IPS DF 6.9 (cell line): ENCODE measurements at regions not wholly inside any gene's neighbourhood (a gene's known extent, or its start where the extent isn't known, plus 50 kb on each side); places are given as distances from the start of the nearest gene placed in this dataset.

Experiments
- DNase-seq: peaks from one replicate; pipeline ENCODE4 v3.0.0-alpha.2; 2013; ENCODE audit warnings: low read depth, low spot score
- H3K27ac ChIP-seq: one replicate; pipeline ENCODE4 v1.5.1; 2013; ENCODE audit warnings: low read length, control low read depth
- H3K27me3 ChIP-seq: 2 replicates; pipeline ENCODE4 v1.6.1; 2013; ENCODE audit warnings: mild to moderate bottlenecking, low read length; ENCODE audit not compliant: control insufficient read depth, insufficient read depth
- H3K36me3 ChIP-seq: 2 replicates; pipeline ENCODE4 v1.6.1; 2013; ENCODE audit warnings: low read length; ENCODE audit not compliant: control insufficient read depth, insufficient read depth
- H3K4me1 ChIP-seq: 2 replicates; pipeline ENCODE4 v1.6.1; 2013; ENCODE audit warnings: low read length; ENCODE audit not compliant: control insufficient read depth, insufficient read depth
- H3K4me3 ChIP-seq: 2 replicates; pipeline ENCODE4 v1.5.1; 2013; ENCODE audit warnings: mild to moderate bottlenecking, low read length
- H3K9me3 ChIP-seq: 2 replicates; pipeline ENCODE4 v1.6.1; 2013; ENCODE audit warnings: low read length, inconsistent platforms; ENCODE audit not compliant: control insufficient read depth, insufficient read depth
- WGBS: extraction: QIAGEN DNeasy Blood & Tissue Kit; methylation state at CpG from one replicate; pipeline ENCODE4 v1.1.7; 2013; ENCODE audit warnings: mixed read lengths, missing lambda C conversion rate; ENCODE audit not compliant: insufficient read length, insufficient coverage; 5-methylcytosine and 5-hydroxymethylcytosine counted together

DNA sequence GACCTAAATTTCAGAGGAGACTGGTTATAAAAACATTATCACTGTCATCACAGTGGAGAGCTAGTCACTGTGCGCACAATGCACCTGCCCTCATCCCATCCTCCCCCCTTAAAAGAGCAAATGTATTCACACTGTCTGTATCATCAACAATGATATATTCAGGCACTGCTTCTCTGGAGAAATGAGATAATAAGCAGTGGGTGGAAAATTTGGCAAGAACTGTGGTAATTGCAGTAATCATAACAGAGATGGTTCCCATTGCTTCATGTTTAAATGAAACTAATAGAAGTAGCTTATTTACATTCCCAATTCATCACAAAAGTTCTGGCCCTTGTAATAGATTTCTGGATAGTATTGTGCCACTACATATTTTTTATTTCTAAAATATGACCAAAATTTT is 867.4 kb upstream of the ADGRL2 start:
- Histone ChIP-seq H3K27me3 (no peaks in the 10 kb centered on the region), H3K27ac (no peak overlapping the region), H3K36me3 (no peaks in the 10 kb centered on the region), H3K9me3 (no peaks in the 10 kb centered on the region), H3K4me1 (no peaks in the 10 kb centered on the region), H3K4me3 (no peak overlapping the region)
- WGBS: no CpG with 5 or more reads among the region's 1 CpG
- no peak for DNase-seq

- DNase-seq: no peak
- no peak overlapping the region for H3K4me3 ChIP-seq
- H3K4me1 ChIP-seq: no peaks in the 10 kb centered on the region
- no peak overlapping the region for H3K27ac ChIP-seq
- H3K36me3 ChIP-seq: no peaks in the 10 kb centered on the region
- H3K27me3 ChIP-seq: no peaks in the 10 kb centered on the region
- H3K9me3 ChIP-seq: no peaks in the 10 kb centered on the region
Measured at GRCh38 chr1:80931178-80931577, 869.6 kb upstream of the ADGRL2 start.

GRCh38 chr1:80929868-80930508 is 870.7 kb upstream of the ADGRL2 start:
- no peaks in the 10 kb centered on the region for H3K27me3 ChIP-seq
- DNase-seq: no peak
- no peaks in the 10 kb centered on the region for H3K9me3 ChIP-seq
- no peaks in the 10 kb centered on the region for H3K36me3 ChIP-seq
- H3K4me1 ChIP-seq: no peaks in the 10 kb centered on the region
- WGBS: no CpG with 5 or more reads among the region's 3 CpGs
- H3K4me3 ChIP-seq: no peak overlapping the region
- H3K27ac ChIP-seq: no peak overlapping the region

GRCh38 chr1:80926531-80926930 is 874.2 kb upstream of the ADGRL2 start:
- Histone ChIP-seq H3K27ac (no peak overlapping the region), H3K4me3 (no peak overlapping the region), H3K36me3 (no peaks in the 10 kb centered on the region), H3K4me1 (no peaks in the 10 kb centered on the region), H3K9me3 (no peaks in the 10 kb centered on the region), H3K27me3 (no peaks in the 10 kb centered on the region)
- no peak for DNase-seq
- no CpG with 5 or more reads among the region's 4 CpGs for WGBS

DNA sequence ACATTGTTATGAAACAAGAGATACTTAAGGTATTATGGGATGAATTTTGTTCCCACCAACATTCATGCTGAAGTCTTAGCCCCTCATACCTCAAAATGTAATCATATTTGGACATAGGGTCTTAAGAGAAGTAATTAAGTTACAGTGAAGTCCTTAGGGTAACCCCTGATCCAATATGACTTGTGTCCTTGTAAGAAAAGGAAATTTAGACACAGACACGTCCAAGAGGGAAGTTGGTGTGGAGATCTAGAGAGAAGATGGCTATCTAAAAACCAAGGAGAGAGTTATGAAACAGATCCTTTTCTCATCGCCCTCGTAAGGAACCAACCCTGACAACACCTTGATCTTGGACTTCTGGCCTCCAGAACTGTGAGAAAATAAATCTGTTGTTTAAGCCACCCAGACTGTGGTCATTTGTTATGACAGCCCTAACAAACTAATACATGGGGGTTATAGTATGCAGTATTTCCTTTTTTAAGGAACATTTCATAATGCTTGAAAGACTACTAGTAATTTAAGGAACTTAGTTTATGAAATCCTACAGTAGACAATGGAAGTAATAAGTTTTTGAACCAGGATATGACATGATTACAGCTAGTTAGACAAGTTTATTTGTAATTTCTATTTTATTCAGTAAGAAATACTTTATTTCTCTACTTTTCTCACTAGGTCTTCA is 875.5 kb upstream of the ADGRL2 start:
- WGBS: no CpG with 5 or more reads among the region's 3 CpGs
- DNase-seq: no peak
- Histone ChIP-seq H3K9me3 (no peaks in the 10 kb centered on the region), H3K36me3 (no peaks in the 10 kb centered on the region), H3K4me1 (no peaks in the 10 kb centered on the region), H3K27me3 (no peaks in the 10 kb centered on the region), H3K4me3 (no peak overlapping the region), H3K27ac (no peak overlapping the region)

DNA sequence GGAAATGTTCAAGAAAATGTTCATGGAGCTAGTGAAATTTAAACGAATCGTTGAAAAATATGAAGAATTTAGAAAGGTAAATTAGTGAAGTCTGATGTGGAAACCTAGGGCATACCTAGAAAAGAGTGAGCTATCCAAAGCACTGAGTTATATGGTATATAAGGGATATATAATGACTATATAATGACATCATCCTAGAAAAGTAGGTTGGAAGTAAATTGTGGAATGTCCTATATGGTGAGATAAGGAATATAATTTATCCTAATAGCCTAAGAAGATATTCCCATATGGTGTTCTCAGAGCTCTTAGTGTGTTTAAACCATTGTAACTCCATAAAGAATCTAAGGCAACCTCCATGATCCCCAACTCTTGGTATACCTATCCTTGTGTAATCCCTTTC is 876.4 kb upstream of the ADGRL2 start:
- 100% methylated on average over 2 of the region's 2 CpGs for WGBS
- H3K9me3 ChIP-seq: no peaks in the 10 kb centered on the region
- H3K27ac ChIP-seq: no peak overlapping the region
- no peak for DNase-seq
- H3K36me3 ChIP-seq: no peaks in the 10 kb centered on the region
- H3K27me3 ChIP-seq: no peaks in the 10 kb centered on the region
- no peaks in the 10 kb centered on the region for H3K4me1 ChIP-seq
- H3K4me3 ChIP-seq: no peak overlapping the region

- Histone ChIP-seq H3K36me3 (no peaks in the 10 kb centered on the region), H3K27me3 (no peaks in the 10 kb centered on the region), H3K9me3 (no peaks in the 10 kb centered on the region), H3K4me3 (no peak overlapping the region), H3K27ac (no peak overlapping the region), H3K4me1 (no peaks in the 10 kb centered on the region)
- no peak for DNase-seq
- no CpG with 5 or more reads among the region's 1 CpG for WGBS
Measured at GRCh38 chr1:80922906-80923305, 877.8 kb upstream of the ADGRL2 start.

- Histone ChIP-seq H3K27me3 (no peaks in the 10 kb centered on the region), H3K9me3 (no peaks in the 10 kb centered on the region), H3K4me1 (no peaks in the 10 kb centered on the region), H3K4me3 (no peak overlapping the region), H3K27ac (no peak overlapping the region), H3K36me3 (no peaks in the 10 kb centered on the region)
- no peak for DNase-seq
- WGBS: no CpG with 5 or more reads among the region's 6 CpGs
Measured at GRCh38 chr1:80919426-80919825, 881.3 kb upstream of the ADGRL2 start.

- no peaks in the 10 kb centered on the region for H3K4me1 ChIP-seq
- no peaks in the 10 kb centered on the region for H3K9me3 ChIP-seq
- no peaks in the 10 kb centered on the region for H3K36me3 ChIP-seq
- H3K4me3 ChIP-seq: no peak overlapping the region
- H3K27ac ChIP-seq: no peak overlapping the region
- no peak for DNase-seq
- H3K27me3 ChIP-seq: no peaks in the 10 kb centered on the region
- WGBS: no CpG with 5 or more reads among the region's 1 CpG
Measured at GRCh38 chr1:80918380-80918779, 882.4 kb upstream of the ADGRL2 start.

DNA sequence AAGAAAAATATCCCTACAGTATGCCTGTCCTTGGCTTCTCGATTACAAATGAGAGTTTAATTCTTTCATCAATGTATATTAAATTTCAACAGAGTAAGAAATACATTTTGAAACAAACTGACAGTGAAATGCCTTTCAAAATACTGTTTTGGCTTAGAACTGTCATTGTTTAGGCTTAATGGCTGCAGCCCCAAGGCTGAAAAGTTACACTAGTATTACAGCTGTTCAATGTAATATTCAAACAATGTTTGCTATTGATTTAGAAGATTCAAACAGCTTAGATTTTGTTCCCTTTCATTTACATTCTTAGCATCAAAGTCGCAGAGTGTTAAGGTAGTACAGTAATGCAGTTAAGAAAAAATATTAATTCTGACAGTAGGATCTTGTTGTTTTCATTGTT is 882.9 kb upstream of the ADGRL2 start:
- H3K27me3 ChIP-seq: no peaks in the 10 kb centered on the region
- WGBS: no CpG with 5 or more reads among the region's 2 CpGs
- no peak overlapping the region for H3K4me3 ChIP-seq
- no peaks in the 10 kb centered on the region for H3K36me3 ChIP-seq
- no peak overlapping the region for H3K27ac ChIP-seq
- no peaks in the 10 kb centered on the region for H3K4me1 ChIP-seq
- no peak for DNase-seq
- no peaks in the 10 kb centered on the region for H3K9me3 ChIP-seq

DNA sequence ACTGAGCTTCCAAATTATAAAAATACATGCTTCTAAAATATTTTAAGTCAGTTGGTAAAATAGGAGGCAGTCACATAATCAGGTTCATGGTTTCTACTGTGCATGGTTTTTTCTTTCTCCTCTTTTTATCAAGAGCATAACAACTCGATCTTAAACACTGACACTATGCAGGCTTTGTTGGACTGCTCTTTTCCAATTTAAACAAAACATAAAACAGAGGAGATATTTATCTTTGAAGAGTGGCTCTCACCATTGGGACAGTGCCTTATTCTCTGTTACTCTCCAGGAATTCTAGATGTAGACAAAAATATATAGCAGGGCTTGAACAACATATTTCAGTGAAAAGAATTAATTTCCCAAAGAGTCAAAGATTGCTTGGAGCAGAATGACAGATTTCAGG is 883.5 kb upstream of the ADGRL2 start:
- Histone ChIP-seq H3K9me3 (no peaks in the 10 kb centered on the region), H3K4me3 (no peak overlapping the region), H3K36me3 (no peaks in the 10 kb centered on the region), H3K27me3 (no peaks in the 10 kb centered on the region), H3K4me1 (no peaks in the 10 kb centered on the region), H3K27ac (no peak overlapping the region)
- DNase-seq: no peak
- WGBS: no CpG with 5 or more reads among the region's 1 CpG
